Stimulated activated CD4-positive, alpha-beta T cell treated with anti-CD3 and anti-CD28 coated beads, Interleukin-1b, Interleukin-23, amount 100 ng/mL, for 4 hours (primary cell): ENCODE measurements at regions not wholly inside any gene's neighbourhood (a gene's known extent, or its start where the extent isn't known, plus 50 kb on each side); places are given as distances from the start of the nearest gene placed in this dataset.
"Not testable (repeated sequence)": the region's sequence is repeated elsewhere in the genome, so short reads cannot be mapped to it uniquely, and the experiment has no call there.

Experiments
- DNase-seq, 2 donors: peaks; one replicate each; pipeline ENCODE4 v3.0.0-alpha.2; 2020; ENCODE audit warnings: low read depth in 2 of 2

- no peak for DNase-seq
Measured at GRCh38 chr21:35319684-35320283, 270.7 kb upstream of the RUNX1 start.

DNA sequence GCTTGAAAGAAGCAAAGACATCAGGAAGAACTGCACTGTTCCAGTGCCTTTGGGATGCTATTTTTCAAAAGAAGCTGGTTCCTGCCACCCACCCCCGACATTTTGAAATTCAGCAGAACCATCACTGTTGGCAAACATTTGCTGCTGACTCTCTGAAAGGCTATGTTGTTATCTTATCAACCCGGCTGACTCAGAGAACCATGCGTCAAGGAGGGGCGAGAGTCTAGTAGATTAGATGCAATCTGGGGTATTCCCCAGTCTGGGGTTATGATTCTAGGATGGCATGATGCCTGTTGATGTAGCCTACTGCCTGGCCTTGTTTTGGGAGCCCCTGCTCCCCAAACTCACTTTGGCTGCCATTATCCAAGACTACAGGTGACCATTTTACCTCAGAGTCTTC, 267.8 kb upstream of the RUNX1 start:
- DNase-seq: no peak

- no peak for DNase-seq
Measured at GRCh38 chr21:35316456-35316855, 267.4 kb upstream of the RUNX1 start.

- DNase-seq: no peak
Measured at GRCh38 chr21:35314857-35315582, 265.9 kb upstream of the RUNX1 start.

DNA sequence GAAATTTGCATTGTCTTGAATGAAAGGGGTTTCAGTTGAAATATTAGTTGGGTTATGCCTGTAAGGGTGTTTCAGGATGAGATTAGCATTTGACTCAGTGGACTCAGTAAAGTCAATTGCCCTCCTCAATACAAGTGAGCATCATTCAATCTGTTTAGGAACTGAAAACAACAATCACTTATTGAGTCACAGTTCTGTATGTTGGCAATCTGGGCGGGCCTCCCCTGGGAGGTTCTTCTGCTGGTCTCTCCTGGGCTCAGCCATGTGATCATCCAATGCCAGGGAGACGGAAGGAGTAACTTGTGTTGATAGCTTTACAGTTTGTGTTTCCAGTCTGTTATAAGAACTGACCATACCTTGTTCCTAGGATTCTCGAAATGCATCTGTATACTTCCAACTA, 262.9 kb upstream of the RUNX1 start:
- no peak for DNase-seq

DNA sequence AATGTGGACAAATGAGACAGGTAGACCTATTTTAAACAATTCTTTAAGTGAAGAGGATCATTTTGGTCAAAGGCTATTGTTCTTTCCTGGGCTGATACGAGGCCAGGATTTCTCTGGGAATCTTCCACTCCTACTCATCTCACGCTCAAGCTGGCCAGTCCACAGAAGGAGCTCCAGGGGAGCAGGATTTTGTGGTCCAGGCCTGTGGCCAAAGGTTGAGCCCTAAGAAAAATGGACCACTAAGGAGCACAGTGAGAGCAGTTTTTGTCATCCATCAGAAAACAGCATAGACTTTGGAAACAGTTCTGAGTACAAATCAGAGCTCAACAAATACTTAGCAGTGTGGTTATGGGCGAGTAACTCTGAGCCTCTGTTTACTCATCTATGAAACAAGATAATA, 260.2 kb upstream of the RUNX1 start:
- DNase-seq: no peak

GRCh38 chr21:35303085-35303484, 254.0 kb upstream of the RUNX1 start:
- DNase-seq: no peak

DNA sequence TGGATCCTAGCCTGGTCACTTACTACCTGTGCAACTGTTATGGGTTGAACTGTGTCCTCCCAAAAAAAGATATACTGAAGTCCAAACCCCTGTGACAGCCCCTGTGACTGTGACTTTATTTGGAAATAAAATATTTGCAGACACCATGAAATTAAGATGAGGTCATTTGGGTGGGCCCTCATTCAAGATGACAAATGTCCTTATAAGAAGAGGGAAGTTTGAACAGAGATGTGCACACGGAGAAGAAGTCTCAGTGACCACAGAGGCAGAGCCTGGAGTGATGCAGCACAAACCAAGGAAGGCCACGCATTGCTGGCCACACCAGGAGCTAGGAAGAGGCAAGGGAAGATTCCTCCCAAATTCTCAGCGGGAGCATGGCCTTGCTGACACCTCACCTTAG, 249.7 kb upstream of the RUNX1 start:
- no peak for DNase-seq

GRCh38 chr21:35297665-35298064, 248.6 kb upstream of the RUNX1 start:
- DNase-seq: no peak

DNA sequence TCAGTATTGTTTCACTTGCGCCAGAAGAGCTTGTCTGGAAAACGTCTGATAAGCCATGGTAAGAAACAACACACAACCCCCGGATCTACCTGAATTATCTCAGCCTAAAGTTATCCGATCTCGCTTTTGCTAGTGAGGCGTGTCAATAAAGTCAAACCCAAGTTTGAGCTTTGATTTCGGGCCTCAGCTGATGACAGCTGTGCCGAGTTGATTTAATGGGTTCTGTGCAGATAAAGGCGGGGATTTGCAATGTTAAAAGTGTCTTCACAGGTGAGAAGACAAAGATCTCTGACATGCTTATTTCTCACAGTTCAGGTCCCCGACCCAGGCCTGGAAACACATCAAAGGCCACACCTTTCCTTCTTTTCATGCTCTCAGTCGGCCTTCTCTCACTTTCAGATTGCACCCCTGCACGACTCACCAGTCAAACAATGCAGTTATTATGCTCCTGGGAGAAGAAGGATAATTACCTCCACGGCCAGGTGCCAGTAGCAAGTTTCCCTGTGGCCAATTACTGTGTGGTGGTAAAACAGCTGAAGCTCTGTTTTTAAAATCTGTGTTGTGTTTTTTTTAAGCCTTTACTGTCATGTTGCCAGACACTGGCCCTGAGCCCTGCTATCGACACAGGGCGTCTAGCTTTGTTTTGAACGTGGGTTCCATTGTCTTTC, 245.3 kb upstream of the RUNX1 start:
- no peak for DNase-seq

- DNase-seq: no peak
Measured at GRCh38 chr21:35291973-35292627, 243.0 kb upstream of the RUNX1 start.

DNA sequence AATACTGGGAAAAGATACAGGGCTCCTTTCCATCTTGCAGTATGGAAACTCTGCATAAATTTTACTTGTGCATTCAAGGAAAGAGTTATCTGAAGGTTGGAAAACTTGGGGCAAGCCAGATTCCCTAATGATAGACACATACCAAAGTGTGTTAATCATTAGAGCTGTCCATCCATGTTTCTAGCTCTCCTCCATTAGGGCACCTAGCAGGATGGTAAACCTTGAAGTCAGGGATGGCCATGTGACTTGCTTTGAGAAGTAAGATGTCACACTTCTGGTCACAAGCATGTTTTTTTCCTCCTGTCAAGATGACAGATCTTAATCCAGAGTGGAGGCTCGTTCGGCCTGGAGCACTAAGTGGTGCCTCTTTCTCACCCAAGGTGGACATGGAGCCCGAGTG, 241.9 kb upstream of the RUNX1 start:
- no peak for DNase-seq

DNA sequence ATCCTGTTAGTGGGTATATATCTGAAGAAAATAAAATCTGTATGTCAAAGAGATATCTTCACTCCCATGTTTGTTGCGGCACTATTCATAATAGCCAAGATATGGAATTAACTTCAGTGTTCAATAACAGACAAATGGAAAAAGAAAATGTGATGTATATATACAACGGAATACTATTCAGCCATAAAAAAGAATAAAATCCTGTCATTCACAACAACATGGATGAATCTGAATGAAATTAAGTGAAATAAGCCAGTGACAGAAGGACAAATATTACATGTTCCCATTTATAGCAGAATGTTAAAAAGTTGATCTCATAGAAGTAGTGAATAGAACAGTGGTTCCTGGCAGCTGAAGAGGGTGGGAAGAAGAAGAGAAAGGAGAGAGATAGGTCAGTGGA, 239.1 kb upstream of the RUNX1 start:
- no peak for DNase-seq

DNA sequence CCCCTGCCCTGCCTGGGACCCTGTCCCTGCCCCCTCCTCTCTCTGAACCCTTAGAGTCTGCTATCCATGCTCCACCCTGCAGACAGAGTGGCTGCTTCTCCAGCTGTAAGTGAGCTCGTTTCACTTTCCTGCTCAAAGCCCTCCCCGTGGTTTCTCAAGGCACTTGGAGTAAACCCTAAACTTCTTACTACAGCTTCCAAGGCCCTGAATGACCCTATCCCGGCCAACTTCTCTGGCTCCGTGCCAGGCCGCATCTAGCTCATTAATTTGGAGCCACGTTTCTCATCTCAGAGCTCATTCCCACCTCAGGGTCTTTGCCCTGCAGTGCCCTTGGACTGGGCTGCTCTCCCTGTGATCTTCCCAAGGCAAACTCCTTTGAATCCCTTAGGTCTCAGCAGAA, 235.1 kb upstream of the RUNX1 start:
- DNase-seq: no peak

DNA sequence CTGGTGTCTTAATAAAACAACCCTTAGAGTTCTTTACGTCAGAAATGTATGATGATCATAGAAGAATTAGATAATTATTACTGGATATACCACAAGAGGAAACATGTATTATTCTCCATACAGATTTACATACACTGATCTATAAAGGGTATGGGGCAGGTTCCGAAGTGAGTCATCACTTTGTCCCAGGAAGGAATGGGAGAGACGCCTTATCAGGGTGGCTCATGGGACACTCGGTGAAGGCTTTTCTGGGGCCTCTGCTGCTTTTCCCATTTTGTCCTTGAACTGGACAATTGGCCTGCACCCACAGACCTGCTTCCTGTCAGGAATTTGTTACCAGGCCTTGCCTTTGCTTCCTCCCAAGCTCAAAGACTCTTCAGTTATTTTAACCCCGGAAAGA, 233.8 kb upstream of the RUNX1 start:
- no peak for DNase-seq

GRCh38 chr21:35281956-35282355, 232.9 kb upstream of the RUNX1 start:
- no peak for DNase-seq

DNA sequence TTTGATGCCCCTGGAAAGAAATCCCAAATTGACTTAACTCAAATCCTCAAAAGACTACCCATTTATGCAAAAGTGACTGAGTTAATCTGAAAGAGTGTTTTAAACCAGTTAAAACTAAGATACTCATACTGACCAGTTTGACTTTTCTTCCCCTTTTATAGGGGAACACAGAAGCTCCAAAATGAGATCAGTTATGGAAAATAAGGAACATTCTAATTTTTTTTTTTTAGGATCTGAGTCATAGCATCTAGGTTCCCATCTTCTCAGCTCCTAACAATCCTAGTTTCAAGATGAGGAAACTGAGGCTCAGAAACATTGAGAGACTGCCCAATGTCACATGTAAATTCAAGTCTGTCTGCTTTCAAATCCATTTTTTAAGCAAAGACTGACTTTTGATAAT, 231.1 kb upstream of the RUNX1 start:
- DNase-seq: no peak

- no peak for DNase-seq
Measured at GRCh38 chr21:35275776-35276175, 226.7 kb upstream of the RUNX1 start.

DNA sequence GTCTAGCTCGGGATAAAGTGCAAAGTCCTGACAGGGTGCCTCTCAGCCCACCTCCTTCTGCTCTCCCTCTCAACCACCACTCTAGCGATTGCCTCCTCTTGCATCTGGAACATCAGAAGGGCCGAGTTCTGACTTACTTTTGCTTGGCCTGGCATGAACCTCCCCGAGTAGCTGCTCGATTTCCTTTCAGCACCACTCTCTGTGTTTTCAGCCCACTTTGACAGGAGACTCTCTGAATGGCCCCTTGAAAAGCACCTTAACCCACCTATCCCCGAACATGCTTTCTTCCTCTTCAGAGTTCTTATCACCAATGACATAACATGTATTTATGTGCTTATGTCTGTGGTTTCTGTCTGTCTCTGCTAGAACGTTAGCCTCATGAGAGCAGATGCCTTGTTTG, 225.8 kb upstream of the RUNX1 start:
- no peak for DNase-seq

DNA sequence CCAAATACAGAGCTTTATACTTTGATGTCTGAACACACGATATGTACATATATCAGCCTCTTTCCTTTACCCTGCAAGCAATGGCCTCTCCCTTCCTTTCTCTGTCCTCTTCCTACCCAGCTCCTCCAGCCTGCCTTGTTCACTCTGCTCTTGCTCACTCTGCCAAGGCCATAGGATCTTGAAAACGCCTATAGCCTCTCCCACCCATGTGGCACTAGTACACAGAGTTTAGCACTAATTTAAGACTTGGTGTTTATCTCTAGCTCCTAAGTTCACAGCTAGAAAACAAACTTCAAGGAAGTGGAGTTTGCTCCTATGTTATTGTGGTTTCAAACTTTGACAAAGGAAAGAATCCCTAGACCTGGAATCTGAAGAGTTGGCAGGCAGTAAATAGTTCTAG, 225.0 kb upstream of the RUNX1 start:
- DNase-seq: no peak

DNA sequence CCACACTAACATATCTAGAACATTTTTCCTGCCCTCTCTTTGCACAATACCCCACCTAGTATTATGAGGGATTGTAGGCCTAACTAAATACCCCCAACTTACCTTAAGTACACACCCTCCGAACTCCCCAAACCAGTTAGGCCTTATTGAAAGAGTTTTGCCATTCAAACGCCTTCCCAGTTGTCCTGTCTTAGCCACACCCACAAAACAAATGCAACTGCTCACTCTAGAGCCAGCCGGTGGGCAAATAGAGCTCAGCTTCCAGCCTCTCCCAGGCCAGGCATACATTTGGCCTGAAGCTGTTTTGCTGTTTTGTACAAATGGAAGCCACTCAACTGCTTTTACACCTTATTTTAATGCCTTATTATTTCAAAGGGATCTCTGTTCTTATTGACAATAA, 224.2 kb upstream of the RUNX1 start:
- no peak for DNase-seq

DNA sequence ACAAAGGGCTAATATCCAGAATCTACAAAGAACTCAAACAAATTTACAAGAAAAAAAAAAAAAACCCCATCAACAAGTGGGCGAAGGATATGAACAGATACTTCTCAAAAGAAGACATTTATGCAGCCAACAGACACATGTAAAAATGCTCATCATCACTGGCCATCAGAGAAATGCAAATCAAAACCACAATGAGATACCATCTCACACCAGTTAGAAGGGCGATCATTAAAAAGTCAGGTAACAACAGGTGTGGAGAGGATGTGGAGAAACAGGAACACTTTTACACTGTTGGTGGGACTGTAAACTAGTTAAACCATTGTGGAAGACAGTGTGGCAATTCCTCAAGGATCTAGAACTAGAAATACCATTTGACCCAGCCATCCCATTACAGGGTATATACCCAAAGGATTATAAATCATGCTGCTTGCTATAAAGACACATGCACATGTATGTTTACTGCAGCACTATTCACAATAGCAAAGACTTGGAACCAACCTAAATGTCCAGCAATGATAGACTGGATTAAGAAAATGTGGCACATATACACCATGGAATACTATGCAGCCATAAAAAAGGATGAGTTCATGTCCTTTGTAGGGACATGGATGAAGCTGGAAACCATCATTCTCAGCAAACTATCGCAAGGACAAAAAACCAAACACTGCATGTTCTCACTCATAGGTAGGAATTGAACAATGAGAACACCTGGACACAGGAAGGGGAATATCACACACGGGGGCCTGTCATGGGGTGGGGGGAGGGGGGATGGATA, 222.4 kb upstream of the RUNX1 start:
- DNase-seq: not testable (repeated sequence)
